Prostate gland (tissue), 2 donors: ENCODE measurements at regions not wholly inside any gene's neighbourhood (a gene's known extent, or its start where the extent isn't known, plus 50 kb on each side); places are given as distances from the start of the nearest gene placed in this dataset.

Experiments
- CTCF ChIP-seq, 4 experiments: fragments of 200-600 bp in 2 of 4; fragments of 450-650 bp in 2 of 4; sonication (generic) in 2 of 4; IDR thresholded peaks; 1 replicate in 3 of 4; 2 replicates in 1 of 4; pipeline ENCODE4 v1.5.1; 2016 to 2019; ENCODE audit warnings: antibody characterized with exemption in 4 of 4, mild to moderate bottlenecking in 2 of 4, moderate library complexity in 2 of 4
- POLR2AphosphoS5 ChIP-seq: sonication (generic); formaldehyde crosslinking; IDR thresholded peaks from one replicate; pipeline ENCODE4 v1.6.1; 2017; ENCODE audit warnings: antibody characterized with exemption

GRCh38 chr14:96705422-96706092 is 91.6 kb upstream of the VRK1 start:
- TF ChIP-seq CTCF (IDR thresholded peaks at IDR 0.05) (no peak), POLR2AphosphoS5 (no peak)
